Fibroblast of pulmonary artery (primary cell): ENCODE measurements at regions not wholly inside any gene's neighbourhood (a gene's known extent, or its start where the extent isn't known, plus 50 kb on each side); places are given as distances from the start of the nearest gene placed in this dataset.

ENCODE experiments used
- DNase-seq: peaks from one replicate; pipeline ENCODE4 v3.0.0-alpha.2; 2010; ENCODE audit warnings: low read depth
- H3K4me3 ChIP-seq: replicated peaks from 2 replicates; pipeline ENCODE4 v1.5.1; 2011; ENCODE audit warnings: low read depth, mild to moderate bottlenecking, control low read depth, low read length, moderate library complexity
- CTCF ChIP-seq: IDR thresholded peaks from 2 replicates; pipeline ENCODE4 v1.5.1; 2011; ENCODE audit warnings: mild to moderate bottlenecking, control low read depth, low read length, inconsistent platforms; ENCODE audit errors: missing control alignments

- no peak overlapping the region for H3K4me3 ChIP-seq
- DNase-seq: no peak
- no peak for TF ChIP-seq CTCF
Observed at GRCh38 chr13:34591900-34592529, 350.1 kb upstream of the NBEA start.

GRCh38 chr13:34593658-34594057 is 348.4 kb upstream of the NBEA start:
- no peak for DNase-seq
- no peak for TF ChIP-seq CTCF
- H3K4me3 ChIP-seq: no peak overlapping the region

- no peak for DNase-seq
- TF ChIP-seq CTCF: no peak
- no peak overlapping the region for H3K4me3 ChIP-seq
Observed at GRCh38 chr13:34594507-34594906, 347.6 kb upstream of the NBEA start.

GRCh38 chr13:34608331-34608730 is 333.7 kb upstream of the NBEA start:
- no peak for TF ChIP-seq CTCF
- no peak for DNase-seq
- H3K4me3 ChIP-seq: no peak overlapping the region

- no peak overlapping the region for H3K4me3 ChIP-seq
- no peak for DNase-seq
- no peak for TF ChIP-seq CTCF
Observed at GRCh38 chr13:34611671-34612070, 330.4 kb upstream of the NBEA start.

GRCh38 chr13:34617473-34618083 is 324.5 kb upstream of the NBEA start:
- no peak for DNase-seq
- no peak for TF ChIP-seq CTCF
- H3K4me3 ChIP-seq: no peak overlapping the region

- TF ChIP-seq CTCF: no peak
- H3K4me3 ChIP-seq: no peak overlapping the region
- no peak for DNase-seq
Observed at GRCh38 chr13:34618654-34619053, 323.4 kb upstream of the NBEA start.
